HG03175 (cell line): ENCODE measurements at regions not wholly inside any gene's neighbourhood (a gene's known extent, or its start where the extent isn't known, plus 50 kb on each side); places are given as distances from the start of the nearest gene placed in this dataset.

Experiments
- ATAC-seq: cut with Tn5 transposase; IDR thresholded peaks from one replicate; pipeline ENCODE4 v1.9.1; 2021; ENCODE audit warnings: mild to moderate bottlenecking, moderate library complexity; ENCODE audit not compliant: unreplicated experiment

DNA sequence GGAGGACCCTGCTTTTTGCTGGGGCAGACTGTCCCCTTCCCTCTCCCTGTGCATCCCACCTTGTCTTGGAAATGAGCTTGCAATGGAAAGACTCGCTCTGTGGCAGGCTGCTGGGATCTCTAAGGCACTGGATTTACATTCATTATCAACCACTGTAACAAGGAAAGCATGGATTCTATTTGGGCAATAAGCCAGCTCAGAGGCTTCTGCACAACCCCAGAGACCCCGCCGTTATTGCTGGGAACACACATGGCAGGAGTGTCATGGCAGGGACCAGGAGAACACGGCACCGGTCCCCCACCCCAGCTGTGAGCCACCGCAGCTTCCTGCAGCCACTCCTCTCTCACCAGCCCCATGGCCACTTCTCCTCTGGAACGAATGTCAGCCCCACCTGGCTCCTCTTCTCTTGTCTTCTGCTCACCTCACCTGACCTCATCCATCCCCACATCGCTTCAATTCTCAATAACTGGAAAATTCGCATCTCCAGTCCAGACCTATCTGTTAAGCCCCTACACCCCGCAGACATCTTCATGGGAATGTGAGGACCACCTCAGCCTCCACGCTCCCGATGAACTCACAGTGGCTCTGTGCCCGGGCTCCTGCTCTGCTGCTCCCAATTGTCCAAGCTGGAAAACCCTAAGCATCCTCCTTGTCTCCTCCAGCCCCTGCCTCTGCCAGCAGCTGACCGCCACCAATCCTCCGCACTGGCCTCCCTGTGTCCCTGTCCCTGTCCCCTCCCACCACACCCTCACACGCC, 181.5 kb downstream of the USP12 start:
- no peak for ATAC-seq

GRCh38 chr13:26989261-26989956, 182.2 kb downstream of the USP12 start:
- no peak for ATAC-seq

DNA sequence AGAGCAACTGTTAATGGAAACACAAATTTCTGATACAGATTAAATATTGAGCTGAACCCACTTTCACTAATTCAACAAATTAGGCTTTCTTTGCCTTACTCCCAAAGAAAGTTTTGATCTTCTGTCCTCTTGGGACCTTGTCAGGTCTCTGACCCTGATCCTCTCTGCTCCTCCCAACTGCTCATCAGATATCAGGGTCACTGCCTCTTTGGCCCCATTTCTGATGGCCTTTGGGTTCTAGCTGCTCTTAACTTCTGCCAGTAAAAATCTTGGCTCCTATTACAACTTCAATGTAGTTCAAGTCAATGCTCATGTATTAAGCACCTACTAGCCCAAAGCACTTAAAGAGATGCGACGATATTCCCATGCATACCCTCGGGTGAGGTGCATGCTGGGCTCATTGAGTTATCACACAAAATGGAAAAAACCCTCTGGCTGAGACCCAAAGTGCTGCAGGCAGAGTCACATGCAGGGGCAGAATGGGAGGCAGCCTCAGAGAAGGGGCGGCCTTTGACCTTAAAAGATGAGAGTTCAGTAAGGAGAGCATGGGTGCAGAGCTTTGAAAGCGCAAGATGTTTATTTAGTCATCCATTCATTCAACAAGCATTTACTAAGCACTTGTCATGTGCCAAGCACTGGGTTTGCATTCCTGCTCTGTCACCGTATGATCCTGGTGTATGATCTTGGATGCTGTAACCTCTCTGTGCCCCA, 183.4 kb downstream of the USP12 start:
- ATAC-seq, result no peak

DNA sequence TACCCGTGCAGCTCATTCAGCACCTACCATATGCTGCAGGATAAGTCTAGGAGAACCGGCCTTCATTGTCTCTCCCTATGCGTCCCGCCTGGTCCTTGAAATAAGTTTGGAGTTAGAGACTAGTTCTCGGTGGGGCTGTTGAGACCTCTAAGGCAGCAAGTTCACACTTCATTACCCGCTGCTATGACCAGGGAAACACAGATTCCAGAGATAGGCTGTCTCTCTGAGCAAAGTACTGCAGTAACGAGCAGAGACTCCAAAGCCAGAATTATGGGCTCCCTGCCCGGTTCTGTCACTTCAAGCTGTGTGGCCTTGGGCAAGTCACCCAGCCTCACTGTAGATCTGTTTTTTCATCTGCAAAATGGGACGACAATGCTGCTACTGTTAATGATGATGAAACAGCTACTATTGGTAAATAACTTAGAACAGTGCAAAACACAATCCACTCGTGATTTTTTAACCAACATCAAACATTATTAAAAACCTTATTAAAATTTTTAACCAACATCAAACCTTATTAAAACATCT, 184.1 kb downstream of the USP12 start:
- no peak for ATAC-seq

DNA sequence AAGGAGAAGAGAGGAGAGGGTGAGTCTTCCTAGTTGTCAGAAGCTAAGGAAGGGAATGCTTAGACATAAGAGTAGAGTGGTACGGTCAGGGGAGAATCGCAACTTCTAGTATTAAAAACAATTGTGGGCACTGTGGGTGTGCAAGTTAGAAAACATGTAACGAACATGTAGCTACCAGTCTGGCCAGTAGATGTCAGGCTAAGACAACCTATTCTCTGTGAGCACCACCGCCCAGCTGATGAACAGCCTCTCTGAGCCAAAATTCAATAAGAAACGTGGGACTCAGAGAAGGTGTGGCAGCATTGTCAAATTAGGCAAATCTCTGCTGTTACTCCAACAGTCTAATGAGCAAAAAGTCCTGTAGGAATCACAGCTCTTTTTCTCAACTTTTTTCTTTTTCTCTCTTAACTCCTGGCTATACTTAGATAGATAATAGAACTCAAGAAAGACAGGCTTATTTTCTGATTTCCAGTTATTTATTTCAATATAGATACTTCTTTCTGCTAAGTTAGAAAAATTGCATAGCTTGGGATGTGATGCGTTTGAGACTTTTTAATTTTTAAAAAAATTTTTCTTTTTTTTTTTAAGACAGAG, 186.2 kb downstream of the USP12 start:
- ATAC-seq, result no peak

DNA sequence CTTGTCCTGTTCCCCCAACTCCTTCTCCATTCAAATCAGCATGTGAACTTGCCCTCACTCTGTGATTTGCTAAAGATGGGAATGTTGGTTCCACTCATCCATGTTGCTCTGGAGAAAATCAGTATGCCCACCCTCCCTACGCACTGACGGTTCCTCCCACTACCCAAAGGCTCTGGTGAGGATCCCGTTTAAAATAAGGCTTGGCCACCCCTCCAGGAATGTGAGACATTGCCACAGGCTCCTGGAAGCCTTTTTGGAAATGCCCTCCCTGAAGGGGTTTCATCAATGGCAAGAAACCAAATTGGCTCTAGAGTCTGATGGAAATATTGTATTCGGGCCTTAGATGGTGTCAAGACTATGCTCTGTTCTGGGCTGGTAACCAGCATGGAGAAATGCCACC, 187.3 kb downstream of the USP12 start:
- no peak for ATAC-seq

GRCh38 chr13:26983543-26984320, 187.9 kb downstream of the USP12 start:
- ATAC-seq, result no peak

- no peak for ATAC-seq
These were observed 191.2 kb downstream of the USP12 start for GRCh38 chr13:26980099-26981031.

- ATAC-seq, result no peak
These were observed 192.3 kb downstream of the USP12 start for GRCh38 chr13:26979334-26979733.

GRCh38 chr13:26978081-26978860, 193.3 kb downstream of the USP12 start:
- no peak for ATAC-seq

DNA sequence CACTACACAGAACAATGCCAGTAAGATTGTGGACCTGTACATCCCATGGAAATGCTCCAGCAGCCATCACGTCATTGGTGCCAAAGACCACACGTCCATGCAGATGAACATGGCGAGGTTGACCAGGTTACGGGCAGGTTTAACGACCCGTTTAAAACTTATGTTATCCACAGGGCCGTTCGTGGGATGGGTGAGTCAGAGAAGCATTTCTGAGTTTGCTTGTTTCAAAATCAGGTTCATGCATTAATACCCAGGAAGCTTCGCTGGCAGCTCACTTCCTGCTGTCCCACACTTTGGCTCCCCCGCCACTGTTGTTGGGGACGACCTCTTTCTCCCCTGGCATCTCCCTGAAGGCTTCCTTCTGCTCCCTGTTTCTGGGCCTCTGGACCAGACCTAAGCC, 194.1 kb downstream of the USP12 start:
- no peak for ATAC-seq

DNA sequence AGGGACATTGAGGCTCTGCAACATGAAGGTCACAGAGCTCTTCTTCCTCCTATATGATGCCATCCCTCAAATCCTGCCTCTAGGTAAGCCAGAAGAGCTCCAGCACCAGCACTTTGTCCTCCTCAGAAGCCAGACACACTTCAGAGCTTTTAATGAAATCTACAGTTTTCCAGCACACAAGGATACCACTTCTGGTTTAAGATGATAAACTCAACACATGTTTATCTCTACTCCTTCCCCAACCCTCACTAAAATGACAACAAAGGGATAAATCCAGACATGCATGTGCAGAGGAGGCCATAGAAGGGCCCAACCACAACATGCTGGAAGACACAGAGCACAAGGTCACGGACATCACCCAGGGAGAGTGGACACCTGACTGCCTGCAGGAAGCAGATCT, 195.3 kb downstream of the USP12 start:
- no peak for ATAC-seq

DNA sequence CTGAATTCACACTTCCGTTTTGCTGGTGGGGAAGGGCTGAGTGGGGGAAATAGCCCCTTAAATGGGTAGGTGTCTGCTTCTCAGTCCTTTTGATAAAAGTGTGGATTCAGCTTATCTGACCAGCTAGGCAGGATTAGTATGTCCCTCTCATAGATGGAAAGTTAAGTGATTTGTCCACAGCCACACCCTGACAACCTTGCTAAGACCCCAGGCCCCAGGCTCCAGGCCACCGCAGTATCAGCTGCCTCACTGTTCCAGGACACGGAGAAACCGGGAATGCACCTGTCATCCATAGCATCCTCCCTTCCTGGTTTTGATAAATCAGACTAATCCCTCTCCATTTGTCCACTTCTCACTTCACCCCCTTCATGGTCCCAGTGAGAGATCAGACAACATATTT, 197.7 kb downstream of the USP12 start:
- ATAC-seq, result no peak

GRCh38 chr13:26973295-26973694, 198.3 kb downstream of the USP12 start:
- no peak for ATAC-seq

DNA sequence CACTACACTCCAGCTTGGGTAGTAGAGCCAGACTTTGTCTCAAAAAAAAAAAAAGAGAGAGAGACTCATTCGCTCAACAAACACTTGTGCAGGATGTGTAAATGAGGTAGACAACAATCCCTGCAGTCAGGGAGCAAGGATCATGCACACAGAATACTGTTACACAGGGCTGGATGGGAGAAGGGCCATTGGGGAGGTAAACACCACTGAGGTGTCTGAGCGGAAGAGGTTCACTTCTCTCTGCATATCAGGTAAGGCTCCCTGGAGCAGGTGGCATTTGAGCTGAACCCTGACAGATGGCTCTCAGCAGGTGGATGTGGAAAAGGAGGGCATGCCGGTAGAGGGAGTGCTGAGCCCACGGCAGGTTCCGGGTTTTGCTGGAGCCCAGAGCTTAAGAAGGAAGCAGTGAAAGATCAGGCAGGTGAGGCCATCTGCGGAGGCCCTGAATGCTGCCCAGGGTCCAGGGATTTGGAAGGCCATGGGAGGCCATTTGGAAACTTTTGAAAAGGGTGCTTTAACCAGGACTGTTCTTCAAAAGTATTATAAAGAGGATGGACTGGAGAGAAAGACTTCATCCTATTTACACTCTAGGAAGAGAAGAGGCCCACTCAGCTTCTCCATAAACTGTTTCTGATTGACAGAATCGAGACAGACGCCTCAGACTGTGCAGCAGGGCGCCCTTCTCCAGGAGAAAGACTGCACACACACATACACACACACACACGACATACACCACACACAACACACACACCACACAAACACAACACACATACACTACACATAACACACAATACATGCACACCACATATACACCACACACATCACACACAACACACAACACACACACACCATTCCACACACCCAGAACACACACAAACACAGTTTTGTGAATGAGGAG, 199.4 kb downstream of the USP12 start:
- peak; percentile 66 for ATAC-seq

DNA sequence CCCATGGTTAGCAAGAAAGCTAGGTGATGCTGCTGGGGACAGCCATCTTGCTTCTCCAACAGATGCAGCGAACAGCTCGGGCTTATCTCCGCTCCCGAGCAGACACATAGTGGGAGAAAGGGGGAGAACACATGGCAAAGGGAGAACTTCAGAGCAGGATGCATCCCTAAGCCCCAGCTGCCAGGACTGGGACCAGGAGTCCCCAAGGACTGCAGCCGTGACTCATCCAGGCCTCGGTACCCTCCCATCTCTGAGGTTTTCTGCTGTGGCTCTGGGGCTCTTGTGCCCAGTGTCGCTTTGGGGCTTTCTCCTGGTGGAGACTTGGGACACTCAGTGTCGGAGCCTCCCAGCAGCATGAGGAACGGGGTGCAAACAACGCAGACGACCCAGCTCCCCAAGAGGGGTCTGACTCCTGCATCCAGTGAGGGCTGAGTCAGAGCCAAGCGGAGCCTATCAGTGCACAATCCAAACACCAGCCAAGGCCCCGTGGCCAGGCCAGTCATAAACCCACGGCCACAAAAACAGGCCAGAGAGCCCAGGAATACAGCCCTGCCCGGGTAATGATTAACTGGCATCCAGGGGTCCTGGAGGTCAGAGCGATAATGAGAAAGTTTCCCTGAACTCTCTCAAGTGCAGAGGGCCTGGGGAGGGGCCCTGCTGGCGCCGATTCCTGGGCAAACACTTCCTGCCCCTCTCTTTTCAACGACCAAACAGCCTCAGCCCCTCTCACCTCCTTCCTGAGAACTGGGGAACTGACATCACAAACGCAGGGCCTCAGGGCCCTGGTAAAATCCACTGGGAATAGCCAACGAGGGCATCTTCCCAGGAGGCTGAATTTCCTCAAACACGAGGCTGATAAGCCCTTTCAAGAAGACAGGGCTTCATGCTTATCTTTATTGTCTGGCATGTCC, 202.9 kb downstream of the USP12 start:
- ATAC-seq, result no peak
